Neural cell (in vitro differentiated cells): ENCODE measurements at regions not wholly inside any gene's neighbourhood (a gene's known extent, or its start where the extent isn't known, plus 50 kb on each side); places are given as distances from the start of the nearest gene placed in this dataset.

Source experiments
- H2AFZ ChIP-seq: fragments of 200-600, 300-800 bp; sonication (generic), shearing (Covaris generic); 2 replicates; pipeline ENCODE4 v1.6.0; 2014; ENCODE audit warnings: low read depth, mild to moderate bottlenecking, antibody characterized with exemption, low read length, moderate library complexity
- H3F3A ChIP-seq: fragments of 200-600 bp; shearing (Covaris generic); 2 replicates; pipeline ENCODE4 v1.6.1; 2016; ENCODE audit warnings: mild to moderate bottlenecking, moderate library complexity, mixed read lengths, antibody characterized with exemption, low read length; ENCODE audit not compliant: insufficient read depth, poor library complexity, severe bottlenecking
- H3K27ac ChIP-seq: fragments of 200-600, 300-800 bp; sonication (generic), shearing (Covaris generic); 2 replicates; pipeline ENCODE4 v1.5.1; 2014; ENCODE audit warnings: mild to moderate bottlenecking, low read length, moderate library complexity
- H3K27me3 ChIP-seq: fragments of 300-800, 200-600 bp; sonication (generic), shearing (Covaris generic); 2 replicates; pipeline ENCODE4 v1.6.0; 2014; ENCODE audit warnings: mild to moderate bottlenecking, low read depth, low read length, moderate library complexity; ENCODE audit not compliant: insufficient read depth
- H3K36me3 ChIP-seq: fragments of 300-800, 200-600 bp; sonication (generic), shearing (Covaris generic); 2 replicates; pipeline ENCODE4 v1.5.1; 2014; ENCODE audit warnings: mild to moderate bottlenecking, antibody characterized with exemption, low read length, moderate library complexity; ENCODE audit not compliant: insufficient read depth
- H3K4me2 ChIP-seq: fragments of 300-800, 200-600 bp; sonication (generic), shearing (Covaris generic); 2 replicates; pipeline ENCODE4 v1.6.0; 2014; ENCODE audit warnings: mild to moderate bottlenecking, low read length
- H3K4me3 ChIP-seq: fragments of 300-800, 200-600 bp; sonication (generic), shearing (Covaris generic); 2 replicates; pipeline ENCODE4 v1.5.1; 2014; ENCODE audit warnings: mild to moderate bottlenecking, low read length, moderate library complexity
- H3K79me2 ChIP-seq: fragments of 200-600 bp; shearing (Covaris generic); replicated peaks from 2 replicates; pipeline ENCODE4 v1.6.0; 2014; ENCODE audit warnings: mild to moderate bottlenecking, low read length, moderate library complexity; ENCODE audit not compliant: insufficient read depth
- H3K9ac ChIP-seq: fragments of 300-800, 200-600 bp; sonication (generic), shearing (Covaris generic); 2 replicates; pipeline ENCODE4 v1.6.1; 2016; ENCODE audit warnings: mild to moderate bottlenecking, low read length, mixed read lengths
- H3K9me2 ChIP-seq: fragments of 200-600 bp; shearing (Covaris generic); 2 replicates; pipeline ENCODE4 v1.6.1; 2016; ENCODE audit warnings: mild to moderate bottlenecking, low read length, mixed read lengths; ENCODE audit not compliant: insufficient read depth
- H3K9me3 ChIP-seq: fragments of 200-600, 300-800 bp; sonication (generic), shearing (Covaris generic); 2 replicates; pipeline ENCODE4 v1.6.1; 2016; ENCODE audit warnings: mild to moderate bottlenecking, mixed run types, low read length, moderate library complexity, mixed read lengths
- H4K20me1 ChIP-seq: fragments of 200-600 bp; shearing (Covaris generic); 2 replicates; pipeline ENCODE4 v1.6.1; 2016; ENCODE audit warnings: mild to moderate bottlenecking, mixed run types; ENCODE audit not compliant: insufficient read depth
- EP300 ChIP-seq: fragments of 450-650 bp; conservative IDR thresholded peaks from 2 replicates; pipeline ENCODE4 v1.6.1; 2014; ENCODE audit warnings: antibody characterized with exemption, mild to moderate bottlenecking, moderate library complexity; ENCODE audit not compliant: poor library complexity, severe bottlenecking
- EZH2 ChIP-seq: fragments of 200-600, 300-800 bp; shearing (Covaris generic), sonication (generic); IDR thresholded peaks from 2 replicates; pipeline ENCODE4 v1.6.1; 2014; ENCODE audit warnings: antibody characterized with exemption, low read length, borderline replicate concordance, mild to moderate bottlenecking; ENCODE audit not compliant: insufficient read depth, poor library complexity, severe bottlenecking
- MXI1 ChIP-seq: fragments of 450-650 bp; conservative IDR thresholded peaks from 2 replicates; pipeline ENCODE4 v1.6.1; 2014; ENCODE audit warnings: antibody characterized with exemption, mild to moderate bottlenecking; ENCODE audit not compliant: poor library complexity, severe bottlenecking
- POLR2AphosphoS5 ChIP-seq: IDR thresholded peaks from 2 replicates; pipeline ENCODE4 v1.6.1; 2012
- RAD21 ChIP-seq: fragments of 450-650 bp; conservative IDR thresholded peaks from 2 replicates; pipeline ENCODE4 v1.6.1; 2014; ENCODE audit warnings: antibody characterized with exemption, mild to moderate bottlenecking, moderate library complexity
- SMC3 ChIP-seq: fragments of 450-650 bp; conservative IDR thresholded peaks from 2 replicates; pipeline ENCODE4 v1.6.1; 2014; ENCODE audit warnings: antibody characterized with exemption, mild to moderate bottlenecking, moderate library complexity; ENCODE audit not compliant: poor library complexity
- TAF1 ChIP-seq: IDR thresholded peaks from 2 replicates; pipeline ENCODE4 v1.6.1; 2012; ENCODE audit warnings: low read depth
- TF ChIP-seq, protein P1 (sequence below): IDR thresholded peaks from 2 replicates; pipeline ENCODE4 v1.6.1; 2012; ENCODE audit warnings: borderline replicate concordance
- TF ChIP-seq, protein P2 (sequence below): fragments of 450-650 bp; IDR thresholded peaks from 2 replicates; pipeline ENCODE4 v1.5.1; 2014; ENCODE audit warnings: antibody characterized with exemption, mild to moderate bottlenecking, moderate library complexity; ENCODE audit not compliant: poor library complexity, severe bottlenecking

- Histone ChIP-seq H3K4me3 (no peak overlapping the region), H3K27ac (no peak overlapping the region), H3K4me2 (no peak overlapping the region), H3K9ac (no peak overlapping the region), H3K9me2 (no peaks in the 10 kb centered on the region), H3K79me2 (no peaks in the 10 kb centered on the region), H3K36me3 (no peaks in the 10 kb centered on the region), H3K9me3 (no peaks in the 10 kb centered on the region), H3K27me3 (no peaks in the 10 kb centered on the region), H4K20me1 (no peaks in the 10 kb centered on the region), H3F3A (no peaks in the 10 kb centered on the region), H2AFZ (no peak overlapping the region)
- TF ChIP-seq POLR2AphosphoS5 = no peak
- no peak for TF ChIP-seq TAF1
These were observed 90.5 kb downstream of the LEPR start for GRCh38 chr1:65510961-65511360.

GRCh38 chr1:65512383-65512782 is 91.9 kb downstream of the LEPR start:
- Histone ChIP-seq H3K27me3 (no peaks in the 10 kb centered on the region), H3K27ac (no peak overlapping the region), H3F3A (no peaks in the 10 kb centered on the region), H3K9me2 (no peaks in the 10 kb centered on the region), H3K9me3 (no peaks in the 10 kb centered on the region), H3K9ac (no peak overlapping the region), H3K79me2 (no peaks in the 10 kb centered on the region), H3K36me3 (no peaks in the 10 kb centered on the region), H2AFZ (no peak overlapping the region), H4K20me1 (no peaks in the 10 kb centered on the region), H3K4me2 (no peak overlapping the region), H3K4me3 (no peak overlapping the region)
- TF ChIP-seq RAD21 (no peak), POLR2AphosphoS5 (no peak), TAF1 (no peak), EZH2 (no peak), EP300 (no peak), SMC3 (no peak), MXI1 (no peak)
- TF ChIP-seq, protein P1, sequence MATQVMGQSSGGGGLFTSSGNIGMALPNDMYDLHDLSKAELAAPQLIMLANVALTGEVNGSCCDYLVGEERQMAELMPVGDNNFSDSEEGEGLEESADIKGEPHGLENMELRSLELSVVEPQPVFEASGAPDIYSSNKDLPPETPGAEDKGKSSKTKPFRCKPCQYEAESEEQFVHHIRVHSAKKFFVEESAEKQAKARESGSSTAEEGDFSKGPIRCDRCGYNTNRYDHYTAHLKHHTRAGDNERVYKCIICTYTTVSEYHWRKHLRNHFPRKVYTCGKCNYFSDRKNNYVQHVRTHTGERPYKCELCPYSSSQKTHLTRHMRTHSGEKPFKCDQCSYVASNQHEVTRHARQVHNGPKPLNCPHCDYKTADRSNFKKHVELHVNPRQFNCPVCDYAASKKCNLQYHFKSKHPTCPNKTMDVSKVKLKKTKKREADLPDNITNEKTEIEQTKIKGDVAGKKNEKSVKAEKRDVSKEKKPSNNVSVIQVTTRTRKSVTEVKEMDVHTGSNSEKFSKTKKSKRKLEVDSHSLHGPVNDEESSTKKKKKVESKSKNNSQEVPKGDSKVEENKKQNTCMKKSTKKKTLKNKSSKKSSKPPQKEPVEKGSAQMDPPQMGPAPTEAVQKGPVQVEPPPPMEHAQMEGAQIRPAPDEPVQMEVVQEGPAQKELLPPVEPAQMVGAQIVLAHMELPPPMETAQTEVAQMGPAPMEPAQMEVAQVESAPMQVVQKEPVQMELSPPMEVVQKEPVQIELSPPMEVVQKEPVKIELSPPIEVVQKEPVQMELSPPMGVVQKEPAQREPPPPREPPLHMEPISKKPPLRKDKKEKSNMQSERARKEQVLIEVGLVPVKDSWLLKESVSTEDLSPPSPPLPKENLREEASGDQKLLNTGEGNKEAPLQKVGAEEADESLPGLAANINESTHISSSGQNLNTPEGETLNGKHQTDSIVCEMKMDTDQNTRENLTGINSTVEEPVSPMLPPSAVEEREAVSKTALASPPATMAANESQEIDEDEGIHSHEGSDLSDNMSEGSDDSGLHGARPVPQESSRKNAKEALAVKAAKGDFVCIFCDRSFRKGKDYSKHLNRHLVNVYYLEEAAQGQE = no peak
- TF ChIP-seq, protein P2, sequence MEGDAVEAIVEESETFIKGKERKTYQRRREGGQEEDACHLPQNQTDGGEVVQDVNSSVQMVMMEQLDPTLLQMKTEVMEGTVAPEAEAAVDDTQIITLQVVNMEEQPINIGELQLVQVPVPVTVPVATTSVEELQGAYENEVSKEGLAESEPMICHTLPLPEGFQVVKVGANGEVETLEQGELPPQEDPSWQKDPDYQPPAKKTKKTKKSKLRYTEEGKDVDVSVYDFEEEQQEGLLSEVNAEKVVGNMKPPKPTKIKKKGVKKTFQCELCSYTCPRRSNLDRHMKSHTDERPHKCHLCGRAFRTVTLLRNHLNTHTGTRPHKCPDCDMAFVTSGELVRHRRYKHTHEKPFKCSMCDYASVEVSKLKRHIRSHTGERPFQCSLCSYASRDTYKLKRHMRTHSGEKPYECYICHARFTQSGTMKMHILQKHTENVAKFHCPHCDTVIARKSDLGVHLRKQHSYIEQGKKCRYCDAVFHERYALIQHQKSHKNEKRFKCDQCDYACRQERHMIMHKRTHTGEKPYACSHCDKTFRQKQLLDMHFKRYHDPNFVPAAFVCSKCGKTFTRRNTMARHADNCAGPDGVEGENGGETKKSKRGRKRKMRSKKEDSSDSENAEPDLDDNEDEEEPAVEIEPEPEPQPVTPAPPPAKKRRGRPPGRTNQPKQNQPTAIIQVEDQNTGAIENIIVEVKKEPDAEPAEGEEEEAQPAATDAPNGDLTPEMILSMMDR = no peak
